ENCODE measurements at regions not wholly inside any gene's neighbourhood (a gene's known extent, or its start where the extent isn't known, plus 50 kb on each side); places are given as distances from the start of the nearest gene placed in this dataset.

GRCh38 chr18:78246588-78246987, 733.0 kb upstream of the SALL3 start:
- peaks cover 6% of the 10 kb centered on the region for H3K27me3 Mint-ChIP-seq (ENCODE audit: low read depth, poor library complexity)
- DNase-seq: no peak
- H3K9me3 Mint-ChIP-seq: no peaks in the 10 kb centered on the region
- H3K27ac Mint-ChIP-seq: peak overlapping the region; percentile 91
- TF ChIP-seq CTCF (IDR thresholded peaks at IDR 0.05): no peak
- H3K36me3 Mint-ChIP-seq (ENCODE audit: low read depth): no peaks in the 10 kb centered on the region
- H3K4me3 Mint-ChIP-seq: no peak overlapping the region
- peaks cover 60% of the 10 kb centered on the region for H3K4me1 Mint-ChIP-seq

- peaks cover 51% of the 10 kb centered on the region for H3K4me1 Mint-ChIP-seq
- DNase-seq: no peak
- no peak overlapping the region for H3K27ac Mint-ChIP-seq
- TF ChIP-seq CTCF (IDR thresholded peaks at IDR 0.05): no peak
- H3K4me3 Mint-ChIP-seq: no peak overlapping the region
- H3K36me3 Mint-ChIP-seq (ENCODE audit: low read depth): no peaks in the 10 kb centered on the region
- H3K27me3 Mint-ChIP-seq (ENCODE audit: low read depth, poor library complexity): peaks cover 6% of the 10 kb centered on the region
- no peaks in the 10 kb centered on the region for H3K9me3 Mint-ChIP-seq
These were observed 731.9 kb upstream of the SALL3 start for GRCh38 chr18:78247615-78248289.

GRCh38 chr18:78255013-78255412, 724.6 kb upstream of the SALL3 start:
- H3K36me3 Mint-ChIP-seq (ENCODE audit: low read depth): no peaks in the 10 kb centered on the region
- H3K27ac Mint-ChIP-seq: no peak overlapping the region
- peaks cover 3% of the 10 kb centered on the region for H3K9me3 Mint-ChIP-seq
- no peaks in the 10 kb centered on the region for H3K27me3 Mint-ChIP-seq (ENCODE audit: low read depth, poor library complexity)
- H3K4me1 Mint-ChIP-seq: no peaks in the 10 kb centered on the region
- TF ChIP-seq CTCF (IDR thresholded peaks at IDR 0.05): no peak
- no peak for DNase-seq
- no peak overlapping the region for H3K4me3 Mint-ChIP-seq

- H3K4me3 Mint-ChIP-seq: no peak overlapping the region
- TF ChIP-seq CTCF (IDR thresholded peaks at IDR 0.05): no peak
- DNase-seq: no peak
- peaks cover 12% of the 10 kb centered on the region for H3K27me3 Mint-ChIP-seq (ENCODE audit: low read depth, poor library complexity)
- H3K36me3 Mint-ChIP-seq (ENCODE audit: low read depth): no peaks in the 10 kb centered on the region
- peak overlapping the region; percentile 94 for H3K27ac Mint-ChIP-seq
- peaks cover 14% of the 10 kb centered on the region for H3K9me3 Mint-ChIP-seq
- peaks cover 25% of the 10 kb centered on the region for H3K4me1 Mint-ChIP-seq
These were observed 711.2 kb upstream of the SALL3 start for GRCh38 chr18:78268226-78268988.

- peaks cover 25% of the 10 kb centered on the region for H3K4me1 Mint-ChIP-seq
- peaks cover 12% of the 10 kb centered on the region for H3K36me3 Mint-ChIP-seq (ENCODE audit: low read depth)
- TF ChIP-seq CTCF (IDR thresholded peaks at IDR 0.05): no peak
- no peak overlapping the region for H3K27ac Mint-ChIP-seq
- H3K4me3 Mint-ChIP-seq: no peak overlapping the region
- peaks cover 36% of the 10 kb centered on the region for H3K9me3 Mint-ChIP-seq
- H3K27me3 Mint-ChIP-seq (ENCODE audit: low read depth, poor library complexity): peaks cover 2% of the 10 kb centered on the region
- no peak for DNase-seq
These were observed 707.8 kb upstream of the SALL3 start for GRCh38 chr18:78271790-78272189.
